ENCODE measurements at regions not wholly inside any gene's neighbourhood (a gene's known extent, or its start where the extent isn't known, plus 50 kb on each side); places are given as distances from the start of the nearest gene placed in this dataset.

GRCh38 chr3:44175070-44175469 lies 66.6 kb upstream of the TOPAZ1 start:
- Histone ChIP-seq H3K9me3 (ENCODE audit: low read depth, low read length) (no peaks in the 10 kb centered on the region), H2AFZ (ENCODE audit: low read length) (no peak overlapping the region), H3K27ac (ENCODE audit: low read depth, low read length) (no peak overlapping the region), H4K20me1 (ENCODE audit: insufficient read depth, low read length) (no peaks in the 10 kb centered on the region), H3K27me3 (ENCODE audit: insufficient read depth, low read length) (peaks cover 9% of the 10 kb centered on the region), H3K4me2 (ENCODE audit: insufficient read depth, low read length) (no peak overlapping the region), H3K36me3 (ENCODE audit: insufficient read depth, low read length) (no peaks in the 10 kb centered on the region), H3K4me1 (ENCODE audit: insufficient read depth, low read length) (no peaks in the 10 kb centered on the region), H3K79me2 (ENCODE audit: insufficient read depth, low read length) (no peaks in the 10 kb centered on the region), H3K4me3 (ENCODE audit: insufficient read depth, low read length) (no peak overlapping the region)
- no peak for TF ChIP-seq CTCF (IDR thresholded peaks at IDR 0.05; ENCODE audit: extremely low read depth, low read depth, low read length)
- no peak for DNase-seq (ENCODE audit: insufficient read length, low spot score, missing footprints)

DNA sequence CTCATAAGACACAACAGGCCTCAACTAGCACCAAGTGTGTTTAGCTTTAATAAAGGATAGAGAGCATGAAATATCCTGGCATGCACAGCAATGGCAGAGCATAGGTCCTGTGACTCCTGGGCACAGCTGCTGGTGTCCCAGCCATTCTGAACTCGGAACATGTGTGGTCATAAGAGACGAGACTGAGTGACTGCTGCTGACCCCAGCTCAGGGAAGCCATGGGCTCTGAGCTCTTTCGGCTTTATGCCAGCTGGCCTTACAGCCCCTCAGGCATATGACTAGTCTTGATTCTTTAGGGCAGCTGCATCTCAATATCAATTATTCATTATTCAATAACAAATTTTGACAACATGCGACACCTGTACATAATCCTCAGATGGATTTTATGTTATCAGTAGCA lies 62.4 kb upstream of the TOPAZ1 start:
- no peaks in the 10 kb centered on the region for H3K9me3 ChIP-seq (ENCODE audit: low read depth, low read length)

GRCh38 chr3:44184319-44184953 lies 57.2 kb upstream of the TOPAZ1 start:
- no peak overlapping the region for H3K4me2 ChIP-seq (ENCODE audit: insufficient read depth, low read length)
- no peak overlapping the region for H3K27ac ChIP-seq (ENCODE audit: low read depth, low read length)
- H3K27me3 ChIP-seq (ENCODE audit: insufficient read depth, low read length), result peaks cover 18% of the 10 kb centered on the region
- H2AFZ ChIP-seq (ENCODE audit: low read length), result no peak overlapping the region
- no peak overlapping the region for H3K4me3 ChIP-seq (ENCODE audit: insufficient read depth, low read length)
- no peaks in the 10 kb centered on the region for H3K4me1 ChIP-seq (ENCODE audit: insufficient read depth, low read length)
- H4K20me1 ChIP-seq (ENCODE audit: insufficient read depth, low read length), result no peaks in the 10 kb centered on the region
- H3K36me3 ChIP-seq (ENCODE audit: insufficient read depth, low read length), result no peaks in the 10 kb centered on the region
- no peak for TF ChIP-seq CTCF (IDR thresholded peaks at IDR 0.05; ENCODE audit: extremely low read depth, low read depth, low read length)
- no peak for DNase-seq (ENCODE audit: insufficient read length, low spot score, missing footprints)
- no peaks in the 10 kb centered on the region for H3K9me3 ChIP-seq (ENCODE audit: low read depth, low read length)
- no peaks in the 10 kb centered on the region for H3K79me2 ChIP-seq (ENCODE audit: insufficient read depth, low read length)

More for the DNA sequence above, 62.4 kb upstream of the TOPAZ1 start:
- H2AFZ ChIP-seq (ENCODE audit: low read length), result no peak overlapping the region
- no peak for DNase-seq (ENCODE audit: insufficient read length, low spot score, missing footprints)
- no peak overlapping the region for H3K27ac ChIP-seq (ENCODE audit: low read depth, low read length)
- no peak overlapping the region for H3K4me2 ChIP-seq (ENCODE audit: insufficient read depth, low read length)
- TF ChIP-seq CTCF (IDR thresholded peaks at IDR 0.05; ENCODE audit: extremely low read depth, low read depth, low read length), result no peak
- H3K79me2 ChIP-seq (ENCODE audit: insufficient read depth, low read length), result no peaks in the 10 kb centered on the region
- H3K4me3 ChIP-seq (ENCODE audit: insufficient read depth, low read length), result no peak overlapping the region
- no peaks in the 10 kb centered on the region for H3K4me1 ChIP-seq (ENCODE audit: insufficient read depth, low read length)
- H3K36me3 ChIP-seq (ENCODE audit: insufficient read depth, low read length), result no peaks in the 10 kb centered on the region
- peaks cover 22% of the 10 kb centered on the region for H3K27me3 ChIP-seq (ENCODE audit: insufficient read depth, low read length)
- no peaks in the 10 kb centered on the region for H4K20me1 ChIP-seq (ENCODE audit: insufficient read depth, low read length)

- no peak for TF ChIP-seq CTCF (IDR thresholded peaks at IDR 0.05; ENCODE audit: extremely low read depth, low read depth, low read length)
- Histone ChIP-seq H3K27ac (ENCODE audit: low read depth, low read length) (no peak overlapping the region), H3K9me3 (ENCODE audit: low read depth, low read length) (no peaks in the 10 kb centered on the region), H3K4me2 (ENCODE audit: insufficient read depth, low read length) (no peak overlapping the region), H3K4me1 (ENCODE audit: insufficient read depth, low read length) (no peaks in the 10 kb centered on the region), H3K27me3 (ENCODE audit: insufficient read depth, low read length) (peaks cover 21% of the 10 kb centered on the region), H3K79me2 (ENCODE audit: insufficient read depth, low read length) (no peaks in the 10 kb centered on the region), H2AFZ (ENCODE audit: low read length) (no peak overlapping the region), H4K20me1 (ENCODE audit: insufficient read depth, low read length) (no peaks in the 10 kb centered on the region), H3K36me3 (ENCODE audit: insufficient read depth, low read length) (no peaks in the 10 kb centered on the region), H3K4me3 (ENCODE audit: insufficient read depth, low read length) (no peak overlapping the region)
- DNase-seq (ENCODE audit: insufficient read length, low spot score, missing footprints), result no peak
Observed at GRCh38 chr3:44185396-44185915, 56.2 kb upstream of the TOPAZ1 start.

Measured in osteoblast (primary cell).